ENCODE measurements at regions not wholly inside any gene's neighbourhood (a gene's known extent, or its start where the extent isn't known, plus 50 kb on each side); places are given as distances from the start of the nearest gene placed in this dataset.

- no peak for ATAC-seq
- TF ChIP-seq GLIS3 (CRISPR knock-in tag; IDR thresholded peaks at IDR 0.05) (no peak), PATZ1 (CRISPR knock-in tag; IDR thresholded peaks at IDR 0.05; ENCODE audit: borderline replicate concordance) (no peak), TOX (CRISPR knock-in tag; IDR thresholded peaks at IDR 0.05; ENCODE audit: borderline replicate concordance) (no peak), ZFP3 (CRISPR knock-in tag; IDR thresholded peaks at IDR 0.05) (no peak), CREB5 (CRISPR knock-in tag; IDR thresholded peaks at IDR 0.05; ENCODE audit: low read depth) (no peak), CSDC2 (CRISPR knock-in tag; IDR thresholded peaks at IDR 0.05) (no peak), ZNF565 (CRISPR knock-in tag; conservative IDR thresholded peaks at IDR 0.05; ENCODE audit: low read depth) (no peak), ARNTL (CRISPR knock-in tag; IDR thresholded peaks at IDR 0.05; ENCODE audit: borderline replicate concordance, low read depth) (no peak), ZC3H10 (CRISPR knock-in tag; IDR thresholded peaks at IDR 0.05) (no peak), ZFP30 (CRISPR knock-in tag; IDR thresholded peaks at IDR 0.05) (no peak), SNAI2 (CRISPR knock-in tag; IDR thresholded peaks at IDR 0.05) (no peak), ZNF8 (CRISPR knock-in tag; IDR thresholded peaks at IDR 0.05) (no peak), POU6F1 (CRISPR knock-in tag; IDR thresholded peaks at IDR 0.05; ENCODE audit: borderline replicate concordance, low read depth) (no peak), ESRRG (CRISPR knock-in tag; IDR thresholded peaks at IDR 0.05) (no peak), OSR1 (CRISPR knock-in tag; IDR thresholded peaks at IDR 0.05) (no peak), PPARA (CRISPR knock-in tag; IDR thresholded peaks at IDR 0.05; ENCODE audit: borderline replicate concordance) (no peak)
Measured at GRCh38 chr5:152607401-152608160, 202.5 kb upstream of the NMUR2 start.

GRCh38 chr5:152608458-152608857 is 203.4 kb upstream of the NMUR2 start:
- TF ChIP-seq CSRNP3 (CRISPR knock-in tag; IDR thresholded peaks at IDR 0.05) = no peak
- TF ChIP-seq ISL1 (CRISPR knock-in tag; IDR thresholded peaks at IDR 0.05) = no peak
- TF ChIP-seq OSR1 (CRISPR knock-in tag; IDR thresholded peaks at IDR 0.05) = no peak
- no peak for TF ChIP-seq ARNTL (CRISPR knock-in tag; IDR thresholded peaks at IDR 0.05; ENCODE audit: borderline replicate concordance, low read depth)
- no peak for TF ChIP-seq TSHZ2 (CRISPR knock-in tag; IDR thresholded peaks at IDR 0.05)
- no peak for TF ChIP-seq ZFP30 (CRISPR knock-in tag; IDR thresholded peaks at IDR 0.05)
- no peak for TF ChIP-seq POU6F1 (CRISPR knock-in tag; IDR thresholded peaks at IDR 0.05; ENCODE audit: borderline replicate concordance, low read depth)
- TF ChIP-seq ZFP3 (CRISPR knock-in tag; IDR thresholded peaks at IDR 0.05) = no peak
- no peak for TF ChIP-seq PPARA (CRISPR knock-in tag; IDR thresholded peaks at IDR 0.05; ENCODE audit: borderline replicate concordance)
- TF ChIP-seq ZNF70 (CRISPR knock-in tag; IDR thresholded peaks at IDR 0.05) = no peak
- TF ChIP-seq ZC3H10 (CRISPR knock-in tag; IDR thresholded peaks at IDR 0.05) = no peak
- TF ChIP-seq GLIS3 (CRISPR knock-in tag; IDR thresholded peaks at IDR 0.05) = no peak
- ATAC-seq = no peak
